Peyer's patch (tissue), 4 donors: ENCODE measurements at regions not wholly inside any gene's neighbourhood (a gene's known extent, or its start where the extent isn't known, plus 50 kb on each side); places are given as distances from the start of the nearest gene placed in this dataset.

Experiments
- POLR2A ChIP-seq, 2 donors: fragments of 450-650 bp; IDR thresholded peaks; one replicate each; pipeline ENCODE4 v1.5.1; 2017; ENCODE audit warnings: antibody characterized with exemption in 2 of 2, mild to moderate bottlenecking in 2 of 2, moderate library complexity in 2 of 2
- TF ChIP-seq, protein P1 (sequence below), 6 experiments: fragments of 450-650 bp in 4 of 6; fragments of 200-600 bp in 2 of 6; sonication (generic) in 1 of 6; IDR thresholded peaks; one replicate each; pipeline ENCODE4 v1.5.1; 2017 to 2019; ENCODE audit warnings: antibody characterized with exemption in 6 of 6, mild to moderate bottlenecking in 3 of 6, moderate library complexity in 1 of 6

DNA sequence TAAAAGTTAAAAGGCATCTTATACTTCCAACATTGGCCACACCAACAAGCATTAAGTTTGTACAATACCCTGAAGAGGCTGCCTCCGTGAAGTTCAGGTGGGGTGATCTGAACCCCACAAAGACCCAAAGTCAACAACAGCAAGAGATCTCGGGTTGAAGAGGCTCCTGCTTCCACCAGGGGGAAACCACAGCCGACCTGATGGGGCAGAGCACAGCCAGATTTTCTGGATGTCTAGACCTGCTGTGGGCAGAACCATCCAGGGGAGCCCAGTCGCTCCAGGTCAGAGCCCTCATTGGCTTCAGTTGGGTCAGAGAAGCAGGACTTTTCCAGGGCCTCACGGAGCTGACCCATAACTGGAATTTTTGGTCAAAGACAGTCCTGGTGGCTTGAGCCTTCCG lies 66.5 kb upstream of the ACKR3 start:
- TF ChIP-seq, protein P1, sequence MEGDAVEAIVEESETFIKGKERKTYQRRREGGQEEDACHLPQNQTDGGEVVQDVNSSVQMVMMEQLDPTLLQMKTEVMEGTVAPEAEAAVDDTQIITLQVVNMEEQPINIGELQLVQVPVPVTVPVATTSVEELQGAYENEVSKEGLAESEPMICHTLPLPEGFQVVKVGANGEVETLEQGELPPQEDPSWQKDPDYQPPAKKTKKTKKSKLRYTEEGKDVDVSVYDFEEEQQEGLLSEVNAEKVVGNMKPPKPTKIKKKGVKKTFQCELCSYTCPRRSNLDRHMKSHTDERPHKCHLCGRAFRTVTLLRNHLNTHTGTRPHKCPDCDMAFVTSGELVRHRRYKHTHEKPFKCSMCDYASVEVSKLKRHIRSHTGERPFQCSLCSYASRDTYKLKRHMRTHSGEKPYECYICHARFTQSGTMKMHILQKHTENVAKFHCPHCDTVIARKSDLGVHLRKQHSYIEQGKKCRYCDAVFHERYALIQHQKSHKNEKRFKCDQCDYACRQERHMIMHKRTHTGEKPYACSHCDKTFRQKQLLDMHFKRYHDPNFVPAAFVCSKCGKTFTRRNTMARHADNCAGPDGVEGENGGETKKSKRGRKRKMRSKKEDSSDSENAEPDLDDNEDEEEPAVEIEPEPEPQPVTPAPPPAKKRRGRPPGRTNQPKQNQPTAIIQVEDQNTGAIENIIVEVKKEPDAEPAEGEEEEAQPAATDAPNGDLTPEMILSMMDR (IDR thresholded peaks at IDR 0.05) = no peak
- no peak for TF ChIP-seq POLR2A (IDR thresholded peaks at IDR 0.05)
